Parathyroid adenoma (tissue), 2 donors: ENCODE measurements at regions not wholly inside any gene's neighbourhood (a gene's known extent, or its start where the extent isn't known, plus 50 kb on each side); places are given as distances from the start of the nearest gene placed in this dataset.

Experiments
- H2AFZ ChIP-seq: fragments of 300-600 bp; sonication (generic); one replicate; pipeline ENCODE4 v1.7.0; 2017; ENCODE audit warnings: antibody characterized with exemption, mild to moderate bottlenecking
- H3K27ac ChIP-seq: fragments of 300-600 bp; sonication (generic); one replicate; pipeline ENCODE4 v1.7.0; 2017
- H3K27me3 ChIP-seq: fragments of 300-600 bp; sonication (generic); one replicate; pipeline ENCODE4 v1.7.0; 2017; ENCODE audit warnings: low read length; ENCODE audit not compliant: control insufficient read depth, insufficient read depth
- H3K36me3 ChIP-seq: fragments of 300-600 bp; sonication (generic); one replicate; pipeline ENCODE4 v1.7.0; 2017; ENCODE audit warnings: low read length; ENCODE audit not compliant: control insufficient read depth, insufficient read depth
- H3K4me1 ChIP-seq: fragments of 300-600 bp; sonication (generic); one replicate; pipeline ENCODE4 v1.7.0; 2017; ENCODE audit warnings: control low read depth
- H3K4me2 ChIP-seq: fragments of 300-600 bp; sonication (generic); one replicate; pipeline ENCODE4 v1.7.0; 2017; ENCODE audit warnings: low read length
- H3K4me3 ChIP-seq: fragments of 300-600 bp; sonication (generic); one replicate; pipeline ENCODE4 v1.7.0; 2017; ENCODE audit warnings: low read depth, low read length
- H3K79me2 ChIP-seq: fragments of 300-600 bp; sonication (generic); one replicate; pipeline ENCODE4 v1.7.0; 2017; ENCODE audit warnings: control low read depth
- H3K9ac ChIP-seq: fragments of 300-600 bp; sonication (generic); one replicate; pipeline ENCODE4 v1.7.0; 2017; ENCODE audit warnings: mild to moderate bottlenecking
- H3K9me3 ChIP-seq: fragments of 300-600 bp; sonication (generic); one replicate; pipeline ENCODE4 v1.7.0; 2017; ENCODE audit warnings: low read length; ENCODE audit not compliant: control insufficient read depth
- TF ChIP-seq, protein P1 (sequence below): fragments of 300-600 bp; sonication (generic); IDR thresholded peaks from one replicate; pipeline ENCODE4 v1.7.0; 2017; ENCODE audit warnings: antibody characterized with exemption, mild to moderate bottlenecking
- donor health status: primary hyperparathyroidism.

DNA sequence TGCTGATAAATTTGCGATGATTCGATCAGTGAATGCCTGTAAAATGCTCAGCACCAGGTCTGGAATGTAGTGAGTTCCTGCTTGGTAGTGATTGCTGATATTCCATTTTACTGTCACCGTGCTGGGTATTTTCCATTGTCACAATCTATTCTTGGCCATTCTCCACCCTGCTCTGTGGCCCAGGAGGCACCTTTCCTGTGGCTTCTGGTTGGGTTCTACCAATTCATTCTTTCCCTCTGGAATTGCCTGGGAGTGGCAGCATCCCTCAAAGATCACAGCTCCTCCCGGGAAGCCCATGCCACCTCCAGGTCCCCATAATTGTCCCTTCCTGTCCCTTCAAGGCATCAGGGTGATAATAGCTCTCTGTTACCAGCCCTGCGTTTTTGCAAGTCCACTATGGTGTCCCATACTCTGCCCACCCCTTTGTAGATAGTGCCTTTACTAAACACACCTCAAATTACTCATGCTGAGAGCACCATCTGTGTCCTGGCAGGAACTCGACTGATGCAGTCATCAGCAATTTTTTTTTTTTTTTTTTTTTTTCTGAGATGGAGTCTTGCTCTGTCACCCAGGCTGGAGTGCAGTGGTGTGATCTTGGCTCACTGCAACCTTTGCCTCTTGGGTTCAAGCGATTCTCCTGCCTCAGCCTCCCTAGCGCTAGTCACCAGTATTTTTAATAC lies 177.8 kb upstream of the PROK2 start:
- no peaks in the 10 kb centered on the region for H3K4me1 ChIP-seq
- H3K4me2 ChIP-seq, result no peak overlapping the region
- H3K9ac ChIP-seq, result no peak overlapping the region
- TF ChIP-seq, protein P1, sequence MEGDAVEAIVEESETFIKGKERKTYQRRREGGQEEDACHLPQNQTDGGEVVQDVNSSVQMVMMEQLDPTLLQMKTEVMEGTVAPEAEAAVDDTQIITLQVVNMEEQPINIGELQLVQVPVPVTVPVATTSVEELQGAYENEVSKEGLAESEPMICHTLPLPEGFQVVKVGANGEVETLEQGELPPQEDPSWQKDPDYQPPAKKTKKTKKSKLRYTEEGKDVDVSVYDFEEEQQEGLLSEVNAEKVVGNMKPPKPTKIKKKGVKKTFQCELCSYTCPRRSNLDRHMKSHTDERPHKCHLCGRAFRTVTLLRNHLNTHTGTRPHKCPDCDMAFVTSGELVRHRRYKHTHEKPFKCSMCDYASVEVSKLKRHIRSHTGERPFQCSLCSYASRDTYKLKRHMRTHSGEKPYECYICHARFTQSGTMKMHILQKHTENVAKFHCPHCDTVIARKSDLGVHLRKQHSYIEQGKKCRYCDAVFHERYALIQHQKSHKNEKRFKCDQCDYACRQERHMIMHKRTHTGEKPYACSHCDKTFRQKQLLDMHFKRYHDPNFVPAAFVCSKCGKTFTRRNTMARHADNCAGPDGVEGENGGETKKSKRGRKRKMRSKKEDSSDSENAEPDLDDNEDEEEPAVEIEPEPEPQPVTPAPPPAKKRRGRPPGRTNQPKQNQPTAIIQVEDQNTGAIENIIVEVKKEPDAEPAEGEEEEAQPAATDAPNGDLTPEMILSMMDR, result no peak
- no peak overlapping the region for H3K4me3 ChIP-seq
- no peaks in the 10 kb centered on the region for H3K79me2 ChIP-seq
- no peaks in the 10 kb centered on the region for H3K36me3 ChIP-seq
- no peak overlapping the region for H2AFZ ChIP-seq
- no peaks in the 10 kb centered on the region for H3K9me3 ChIP-seq
- no peak overlapping the region for H3K27ac ChIP-seq
- no peaks in the 10 kb centered on the region for H3K27me3 ChIP-seq

DNA sequence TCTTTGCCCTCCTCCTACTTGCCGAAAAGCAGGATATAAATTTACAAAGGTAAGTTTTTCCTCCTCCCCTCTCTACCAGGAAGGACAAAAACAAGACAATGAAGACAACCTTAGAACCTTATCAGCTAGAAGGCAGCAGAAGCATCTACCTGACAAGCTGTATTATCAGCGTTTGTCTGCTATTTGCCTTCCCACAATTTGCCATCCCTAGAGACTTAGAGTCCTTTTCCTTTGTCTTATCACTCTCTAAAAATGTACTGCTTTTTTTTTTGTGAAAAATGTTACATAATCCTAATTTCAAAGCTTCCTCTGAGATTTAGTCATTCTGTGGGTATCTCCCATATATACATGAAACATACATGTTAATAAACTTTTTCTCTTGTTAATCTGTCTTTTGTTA lies 176.9 kb upstream of the PROK2 start:
- no peaks in the 10 kb centered on the region for H3K79me2 ChIP-seq
- no peaks in the 10 kb centered on the region for H3K36me3 ChIP-seq
- no peak overlapping the region for H3K27ac ChIP-seq
- no peaks in the 10 kb centered on the region for H3K27me3 ChIP-seq
- no peak overlapping the region for H3K9ac ChIP-seq
- H2AFZ ChIP-seq, result no peak overlapping the region
- H3K4me3 ChIP-seq, result no peak overlapping the region
- TF ChIP-seq, protein P1, result no peak
- H3K9me3 ChIP-seq, result no peaks in the 10 kb centered on the region
- no peaks in the 10 kb centered on the region for H3K4me1 ChIP-seq
- no peak overlapping the region for H3K4me2 ChIP-seq

DNA sequence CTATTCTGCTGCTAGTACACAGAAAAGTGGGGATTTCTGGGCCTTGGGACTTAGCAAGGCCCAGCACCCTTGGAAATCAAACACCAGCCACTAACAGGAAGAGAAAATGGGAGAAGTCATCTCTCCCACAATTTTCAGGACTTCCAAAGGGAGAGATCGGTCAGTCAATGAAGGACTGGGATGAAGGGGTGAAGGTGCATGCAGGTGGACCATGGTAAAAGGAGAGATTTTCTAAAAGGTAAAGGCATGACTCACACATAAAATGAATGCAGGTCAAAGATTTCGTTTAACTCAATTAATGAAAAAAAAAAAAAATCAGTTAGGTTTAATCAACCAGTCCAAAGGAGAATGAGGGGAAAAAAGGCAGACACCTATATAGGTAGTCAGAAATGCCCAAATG lies 176.4 kb upstream of the PROK2 start:
- H3K4me3 ChIP-seq, result no peak overlapping the region
- TF ChIP-seq, protein P1, result no peak
- no peaks in the 10 kb centered on the region for H3K36me3 ChIP-seq
- no peak overlapping the region for H3K9ac ChIP-seq
- H3K79me2 ChIP-seq, result no peaks in the 10 kb centered on the region
- no peak overlapping the region for H3K4me2 ChIP-seq
- H3K4me1 ChIP-seq, result no peaks in the 10 kb centered on the region
- no peak overlapping the region for H2AFZ ChIP-seq
- H3K27me3 ChIP-seq, result no peaks in the 10 kb centered on the region
- H3K9me3 ChIP-seq, result no peaks in the 10 kb centered on the region
- no peak overlapping the region for H3K27ac ChIP-seq

DNA sequence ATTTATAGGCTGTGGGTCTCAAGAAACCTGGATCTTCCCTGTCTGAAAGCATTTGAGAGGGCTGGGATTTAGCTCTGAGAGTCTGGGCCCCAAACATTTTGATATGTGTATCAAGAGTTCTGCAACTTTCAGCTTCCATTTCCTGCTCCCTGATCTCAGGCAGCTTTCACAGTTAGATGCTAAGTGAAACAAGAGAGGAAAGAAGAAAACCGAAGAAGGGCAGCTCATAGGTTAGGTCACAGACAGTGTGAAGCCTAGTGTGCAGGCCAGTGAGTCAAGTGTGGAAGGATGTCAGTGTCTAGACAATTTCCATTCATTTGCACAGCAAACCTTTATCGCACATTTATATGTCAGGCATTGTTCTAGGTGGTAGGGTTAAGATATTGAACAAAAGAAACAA lies 173.6 kb upstream of the PROK2 start:
- Histone ChIP-seq H3K27ac (no peak overlapping the region), H3K4me3 (no peak overlapping the region), H2AFZ (no peak overlapping the region), H3K9ac (no peak overlapping the region), H3K27me3 (no peaks in the 10 kb centered on the region), H3K9me3 (no peaks in the 10 kb centered on the region), H3K4me1 (no peaks in the 10 kb centered on the region), H3K4me2 (no peak overlapping the region), H3K79me2 (no peaks in the 10 kb centered on the region), H3K36me3 (no peaks in the 10 kb centered on the region)
- TF ChIP-seq, protein P1, result no peak

DNA sequence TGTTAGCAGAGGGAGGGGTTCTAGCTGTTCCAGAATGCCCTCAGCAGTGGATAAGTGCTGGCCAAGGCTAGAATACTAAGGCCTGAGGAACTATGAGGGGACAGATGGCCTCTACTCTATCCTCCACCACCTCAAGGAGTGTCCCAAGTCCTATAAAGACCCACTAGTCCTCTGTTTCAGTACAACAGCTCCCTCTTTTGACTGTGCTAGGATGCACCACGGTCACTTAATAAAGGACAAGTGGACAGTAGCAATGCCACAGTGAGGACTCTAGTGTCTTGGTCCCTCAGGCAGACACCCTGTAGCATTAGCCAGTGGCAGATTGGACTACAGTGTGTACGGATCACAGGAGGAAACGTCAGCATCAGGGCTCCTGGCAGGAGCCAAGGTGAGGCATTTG lies 171.8 kb upstream of the PROK2 start:
- no peak overlapping the region for H3K4me3 ChIP-seq
- TF ChIP-seq, protein P1, result no peak
- H3K9me3 ChIP-seq, result no peaks in the 10 kb centered on the region
- H3K36me3 ChIP-seq, result no peaks in the 10 kb centered on the region
- no peak overlapping the region for H3K9ac ChIP-seq
- no peak overlapping the region for H3K27ac ChIP-seq
- H3K79me2 ChIP-seq, result no peaks in the 10 kb centered on the region
- H3K4me1 ChIP-seq, result no peaks in the 10 kb centered on the region
- H2AFZ ChIP-seq, result no peak overlapping the region
- H3K27me3 ChIP-seq, result no peaks in the 10 kb centered on the region
- H3K4me2 ChIP-seq, result no peak overlapping the region
